Retinal pigment epithelial cell (primary cell): ENCODE measurements at regions not wholly inside any gene's neighbourhood (a gene's known extent, or its start where the extent isn't known, plus 50 kb on each side); places are given as distances from the start of the nearest gene placed in this dataset.

Experiments
- DNase-seq: peaks from one replicate; pipeline ENCODE4 v3.0.0-alpha.2; 2010; ENCODE audit warnings: low read depth
- H3K4me3 ChIP-seq: 2 replicates; pipeline ENCODE4 v1.5.1; 2011; ENCODE audit warnings: mild to moderate bottlenecking, low read length, control low read depth, moderate library complexity
- CTCF ChIP-seq: conservative IDR thresholded peaks from 2 replicates; pipeline ENCODE4 v1.5.1; 2011; ENCODE audit warnings: low read depth, low read length, control low read depth, inconsistent platforms

GRCh38 chr2:14445670-14446069 is 186.8 kb upstream of the LRATD1 start:
- no peak overlapping the region for H3K4me3 ChIP-seq
- no peak for TF ChIP-seq CTCF
- no peak for DNase-seq

- no peak overlapping the region for H3K4me3 ChIP-seq
- DNase-seq, result no peak
- TF ChIP-seq CTCF, result no peak
Measured at GRCh38 chr2:14448340-14448739, 184.2 kb upstream of the LRATD1 start.

- H3K4me3 ChIP-seq, result no peak overlapping the region
- no peak for DNase-seq
- peak; percentile 29 for TF ChIP-seq CTCF
Measured at GRCh38 chr2:14451312-14451711, 181.2 kb upstream of the LRATD1 start.

- no peak for DNase-seq
- no peak overlapping the region for H3K4me3 ChIP-seq
- no peak for TF ChIP-seq CTCF
Measured at GRCh38 chr2:14454202-14454601, 178.3 kb upstream of the LRATD1 start.

GRCh38 chr2:14459786-14460325 is 172.7 kb upstream of the LRATD1 start:
- DNase-seq, result no peak
- H3K4me3 ChIP-seq, result no peak overlapping the region
- no peak for TF ChIP-seq CTCF

- DNase-seq, result no peak
- no peak overlapping the region for H3K4me3 ChIP-seq
- no peak for TF ChIP-seq CTCF
Measured at GRCh38 chr2:14475994-14476393, 156.5 kb upstream of the LRATD1 start.

GRCh38 chr2:14479486-14479885 is 153.0 kb upstream of the LRATD1 start:
- H3K4me3 ChIP-seq, result no peak overlapping the region
- DNase-seq, result no peak
- TF ChIP-seq CTCF, result no peak
